ENCODE measurements at regions not wholly inside any gene's neighbourhood (a gene's known extent, or its start where the extent isn't known, plus 50 kb on each side); places are given as distances from the start of the nearest gene placed in this dataset.

GRCh38 chrX:144566592-144566991 is 680.7 kb upstream of the SPANXN1 start:
- TF ChIP-seq CTCF (conservative IDR thresholded peaks at IDR 0.05; ENCODE audit: low read depth in 2 of 2) (no peak), POLR2AphosphoS5 (IDR thresholded peaks at IDR 0.05; ENCODE audit: low read depth) (no peak), JUNB (IDR thresholded peaks at IDR 0.05; ENCODE audit: unreplicated experiment) (no peak), REST (IDR thresholded peaks at IDR 0.05; ENCODE audit: unreplicated experiment) (no peak), EZH2phosphoT487 (IDR thresholded peaks at IDR 0.05; ENCODE audit: unreplicated experiment) (no peak), EZH2 (IDR thresholded peaks at IDR 0.05; ENCODE audit: low read depth, unreplicated experiment) (no peak)
